DND-41 (cell line): ENCODE measurements at regions not wholly inside any gene's neighbourhood (a gene's known extent, or its start where the extent isn't known, plus 50 kb on each side); places are given as distances from the start of the nearest gene placed in this dataset.

Experiments used
- ATAC-seq: fragments of 200-7000 bp; cut with Tn5 transposase; 3 replicates; pipeline ENCODE4 v1.9.1; 2021; ENCODE audit warnings: low read depth; ENCODE audit not compliant: insufficient read depth
- DNase-seq: peaks from one replicate; pipeline ENCODE4 v3.0.0-alpha.2; 2020
- H2AFZ ChIP-seq: 2 replicates; pipeline ENCODE4 v1.6.0; 2012; ENCODE audit warnings: low read depth, low read length
- H3K27ac ChIP-seq: 2 replicates; pipeline ENCODE4 v1.5.1; 2012; ENCODE audit warnings: low read length, inconsistent platforms
- H3K27me3 ChIP-seq: fragments of 200-600 bp; sonication (generic); 2 replicates; pipeline ENCODE4 v1.6.0; 2012; ENCODE audit warnings: low read length, mild to moderate bottlenecking, inconsistent platforms; ENCODE audit not compliant: insufficient read depth, poor library complexity
- H3K36me3 ChIP-seq: 2 replicates; pipeline ENCODE4 v1.5.1; 2012; ENCODE audit warnings: low read length, inconsistent platforms; ENCODE audit not compliant: insufficient read depth
- H3K4me1 ChIP-seq: 2 replicates; pipeline ENCODE4 v1.5.1; 2012; ENCODE audit warnings: mild to moderate bottlenecking, low read length; ENCODE audit not compliant: insufficient read depth
- H3K4me2 ChIP-seq: 2 replicates; pipeline ENCODE4 v1.6.0; 2012; ENCODE audit warnings: mild to moderate bottlenecking, moderate library complexity, low read length, inconsistent platforms; ENCODE audit not compliant: insufficient read depth
- H3K4me3 ChIP-seq, 2 experiments: fragments of 200-600 bp in 1 of 2; shearing (Covaris generic) in 1 of 2; 2 replicates each; pipeline ENCODE4 v1.5.1; 2012 to 2016; ENCODE audit warnings: inconsistent platforms in 2 of 2, low read length in 2 of 2, mild to moderate bottlenecking in 2 of 2, low read depth in 1 of 2, moderate library complexity in 1 of 2
- H3K79me2 ChIP-seq: 2 replicates; pipeline ENCODE4 v1.6.0; 2012; ENCODE audit warnings: low read length, inconsistent platforms; ENCODE audit not compliant: insufficient read depth
- H3K9ac ChIP-seq: 2 replicates; pipeline ENCODE4 v1.6.0; 2012; ENCODE audit warnings: low read depth, mild to moderate bottlenecking, inconsistent platforms, low read length, moderate library complexity
- H3K9me3 ChIP-seq: 2 replicates; pipeline ENCODE4 v1.5.1; 2012; ENCODE audit warnings: low read length, moderate library complexity, mild to moderate bottlenecking, inconsistent platforms; ENCODE audit not compliant: insufficient read depth, severe bottlenecking
- H4K20me1 ChIP-seq: 2 replicates; pipeline ENCODE4 v1.6.0; 2012; ENCODE audit warnings: low read length; ENCODE audit not compliant: insufficient read depth
- EZH2 ChIP-seq: IDR thresholded peaks from 3 replicates; pipeline ENCODE4 v1.6.1; 2012; ENCODE audit warnings: borderline replicate concordance, low read depth, mild to moderate bottlenecking, moderate library complexity, low read length, inconsistent platforms; ENCODE audit not compliant: severe bottlenecking
- TF ChIP-seq, protein P1 (sequence below): IDR thresholded peaks from 2 replicates; pipeline ENCODE4 v1.5.1; 2012; ENCODE audit warnings: borderline replicate concordance, low read length, moderate library complexity, mild to moderate bottlenecking; ENCODE audit not compliant: poor library complexity, severe bottlenecking; ENCODE audit errors: extremely low read depth

DNA sequence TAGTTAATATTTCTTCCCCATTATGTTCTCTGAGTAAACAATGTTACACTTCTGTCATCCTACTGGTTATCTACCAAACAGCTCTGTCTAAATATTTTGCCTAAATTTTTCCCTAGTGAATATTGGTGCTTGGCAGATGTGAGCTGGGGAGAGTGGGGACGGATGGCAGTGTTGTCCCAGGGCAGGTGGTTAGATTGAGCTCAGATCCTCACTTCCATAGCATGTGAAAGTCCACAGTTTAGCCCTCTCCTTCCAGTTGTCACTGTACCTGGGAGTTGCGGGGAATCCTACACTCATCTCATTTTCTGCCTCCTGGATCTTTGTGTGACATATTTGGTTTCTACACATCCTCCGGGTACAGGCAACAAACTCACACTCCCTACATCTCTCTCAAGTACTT, 484.9 kb downstream of the EPM2A start:
- H3K9ac ChIP-seq, result no peak overlapping the region
- no peaks in the 10 kb centered on the region for H4K20me1 ChIP-seq
- H3K36me3 ChIP-seq, result no peaks in the 10 kb centered on the region
- DNase-seq (no peak), ATAC-seq (no peak)
- H3K4me1 ChIP-seq, result no peaks in the 10 kb centered on the region
- no peak overlapping the region for H3K27ac ChIP-seq
- TF ChIP-seq EZH2, result no peak
- TF ChIP-seq, protein P1, sequence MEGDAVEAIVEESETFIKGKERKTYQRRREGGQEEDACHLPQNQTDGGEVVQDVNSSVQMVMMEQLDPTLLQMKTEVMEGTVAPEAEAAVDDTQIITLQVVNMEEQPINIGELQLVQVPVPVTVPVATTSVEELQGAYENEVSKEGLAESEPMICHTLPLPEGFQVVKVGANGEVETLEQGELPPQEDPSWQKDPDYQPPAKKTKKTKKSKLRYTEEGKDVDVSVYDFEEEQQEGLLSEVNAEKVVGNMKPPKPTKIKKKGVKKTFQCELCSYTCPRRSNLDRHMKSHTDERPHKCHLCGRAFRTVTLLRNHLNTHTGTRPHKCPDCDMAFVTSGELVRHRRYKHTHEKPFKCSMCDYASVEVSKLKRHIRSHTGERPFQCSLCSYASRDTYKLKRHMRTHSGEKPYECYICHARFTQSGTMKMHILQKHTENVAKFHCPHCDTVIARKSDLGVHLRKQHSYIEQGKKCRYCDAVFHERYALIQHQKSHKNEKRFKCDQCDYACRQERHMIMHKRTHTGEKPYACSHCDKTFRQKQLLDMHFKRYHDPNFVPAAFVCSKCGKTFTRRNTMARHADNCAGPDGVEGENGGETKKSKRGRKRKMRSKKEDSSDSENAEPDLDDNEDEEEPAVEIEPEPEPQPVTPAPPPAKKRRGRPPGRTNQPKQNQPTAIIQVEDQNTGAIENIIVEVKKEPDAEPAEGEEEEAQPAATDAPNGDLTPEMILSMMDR, result no peak
- no peaks in the 10 kb centered on the region for H3K79me2 ChIP-seq
- no peaks in the 10 kb centered on the region for H3K27me3 ChIP-seq
- H3K4me2 ChIP-seq, result no peak overlapping the region
- H3K9me3 ChIP-seq, result peaks cover 3% of the 10 kb centered on the region
- no peak overlapping the region for H2AFZ ChIP-seq
- H3K4me3 ChIP-seq, result no peak overlapping the region

DNA sequence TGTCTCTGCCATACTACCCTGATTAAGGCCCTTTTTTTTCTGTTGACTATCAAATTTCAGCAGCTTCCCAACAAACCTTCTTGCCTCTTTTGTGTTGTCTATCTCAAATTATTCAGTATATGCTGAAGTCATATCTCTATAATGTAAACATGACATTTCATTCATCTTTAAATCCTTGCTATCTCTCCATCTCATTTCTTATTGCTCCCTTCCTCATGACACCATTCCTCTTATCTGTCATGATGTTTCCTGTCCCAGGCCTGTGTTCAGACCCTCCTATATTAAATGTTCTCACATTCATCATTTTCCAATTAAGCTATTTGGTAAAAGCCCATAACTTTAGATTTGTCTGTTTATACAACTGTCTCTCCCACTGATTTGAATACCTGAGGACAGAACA, 482.6 kb downstream of the EPM2A start:
- Histone ChIP-seq H3K9me3 (peaks cover 5% of the 10 kb centered on the region), H3K9ac (no peak overlapping the region), H2AFZ (no peak overlapping the region), H3K79me2 (no peaks in the 10 kb centered on the region), H3K27me3 (no peaks in the 10 kb centered on the region), H3K4me2 (no peak overlapping the region), H3K27ac (no peak overlapping the region), H3K4me3 (no peak overlapping the region), H3K4me1 (no peaks in the 10 kb centered on the region), H4K20me1 (no peaks in the 10 kb centered on the region), H3K36me3 (no peaks in the 10 kb centered on the region)
- TF ChIP-seq EZH2, result no peak
- TF ChIP-seq, protein P1, result no peak
- no peak for DNase-seq
- ATAC-seq, result no peak

DNA sequence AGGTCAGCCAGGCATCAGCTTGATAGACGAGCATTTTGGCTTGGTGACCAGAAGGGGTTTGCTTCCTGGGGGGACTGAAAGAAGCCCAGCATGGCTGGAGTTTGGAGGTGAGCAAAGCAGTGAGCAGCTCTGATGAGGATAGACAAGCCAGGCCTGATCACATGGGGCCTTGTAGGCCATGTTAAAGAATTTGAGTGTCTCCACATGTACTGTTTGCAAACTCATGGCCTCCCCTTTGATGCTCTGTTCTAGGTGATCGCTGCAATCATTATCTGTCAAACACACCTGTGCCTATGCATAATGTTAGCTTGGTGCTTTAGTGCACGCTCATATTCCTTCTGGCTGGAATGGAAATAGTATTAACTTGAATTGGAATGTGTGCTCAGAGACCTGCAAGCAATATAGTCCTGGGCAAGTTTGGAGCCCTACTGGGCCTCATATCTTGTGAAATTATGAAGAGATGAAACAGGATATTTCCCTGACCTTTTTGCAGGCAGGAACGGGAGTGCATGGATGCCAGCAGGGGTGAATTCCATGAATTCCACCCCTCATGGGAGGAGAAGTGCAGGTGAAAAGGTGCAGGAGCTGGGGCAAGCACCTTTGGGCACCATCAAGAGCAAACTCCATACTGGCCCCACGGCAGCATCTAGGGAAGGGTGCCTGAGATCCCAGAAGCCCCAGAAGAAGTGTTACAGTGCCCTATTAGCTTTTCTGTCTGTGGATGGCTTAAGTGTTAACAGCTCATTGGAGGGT, 480.5 kb downstream of the EPM2A start:
- Histone ChIP-seq H3K4me2 (no peak overlapping the region), H3K79me2 (no peaks in the 10 kb centered on the region), H3K4me1 (no peaks in the 10 kb centered on the region), H3K4me3 (no peak overlapping the region), H3K9ac (no peak overlapping the region), H3K27ac (no peak overlapping the region), H3K27me3 (no peaks in the 10 kb centered on the region), H3K9me3 (peaks cover 5% of the 10 kb centered on the region), H2AFZ (no peak overlapping the region), H4K20me1 (no peaks in the 10 kb centered on the region), H3K36me3 (no peaks in the 10 kb centered on the region)
- no peak for TF ChIP-seq EZH2
- TF ChIP-seq, protein P1, result no peak
- no peak for ATAC-seq
- no peak for DNase-seq
